H1 (cell line): ENCODE measurements at regions not wholly inside any gene's neighbourhood (a gene's known extent, or its start where the extent isn't known, plus 50 kb on each side); places are given as distances from the start of the nearest gene placed in this dataset.

Source experiments
- CTCF ChIA-PET: fragments of 300-600 bp; sonication (Branson Sonifier 250); formaldehyde crosslinking; loops from one replicate; lab custom pipeline; 2021; ENCODE audit not compliant: partially characterized antibody; lab: Charles Lee
- POLR2A ChIA-PET: fragments of 300-600 bp; sonication (Branson Sonifier 250); formaldehyde crosslinking; loops from one replicate; lab custom pipeline; 2021; ENCODE audit warnings: inconsistent platforms; ENCODE audit not compliant: partially characterized antibody; lab: Charles Lee
- DNase-seq, 2 experiments: peaks; one replicate each; pipeline versions ENCODE4 v3.0.0 to v3.0.0-alpha.2; 2010 to 2022; ENCODE audit warnings: low spot score in 2 of 2, low read depth in 1 of 2, mixed read lengths in 1 of 2
- FAIRE-seq: peaks from 2 replicates; lab custom pipeline; 2011; peaks lifted over from hg19 to GRCh38; lab: Jason Lieb, UNC
- H2AFZ ChIP-seq: 2 replicates; pipeline ENCODE4 v1.8.1; 2012; ENCODE audit warnings: low read length, inconsistent platforms
- H2AK5ac ChIP-seq: 2 replicates; pipeline ENCODE4 v1.6.1; 2013; ENCODE audit warnings: low read depth, low read length
- H2BK120ac ChIP-seq: replicated peaks from 2 replicates; pipeline ENCODE3; 2013; ENCODE audit warnings: low read depth, low read length, inconsistent platforms
- H2BK12ac ChIP-seq: 2 replicates; pipeline ENCODE4 v1.6.1; 2013; ENCODE audit warnings: low read depth, low read length
- H2BK15ac ChIP-seq: 2 replicates; pipeline ENCODE4 v1.6.1; 2013; ENCODE audit warnings: low read length
- H2BK20ac ChIP-seq: 2 replicates; pipeline ENCODE4 v1.6.1; 2013; ENCODE audit warnings: low read length
- H2BK5ac ChIP-seq: 2 replicates; pipeline ENCODE4 v1.6.1; 2013; ENCODE audit warnings: low read depth, low read length
- H3K14ac ChIP-seq: 2 replicates; pipeline ENCODE4 v1.6.1; 2013; ENCODE audit warnings: inconsistent platforms; ENCODE audit not compliant: insufficient read length
- H3K18ac ChIP-seq: 2 replicates; pipeline ENCODE4 v1.6.1; 2013; ENCODE audit warnings: low read length; ENCODE audit errors: extremely low read depth
- H3K23ac ChIP-seq: 2 replicates; pipeline ENCODE4 v1.6.1; 2013; ENCODE audit warnings: inconsistent platforms; ENCODE audit not compliant: insufficient read length
- H3K23me2 ChIP-seq: 2 replicates; pipeline ENCODE4 v1.6.1; 2013; ENCODE audit warnings: low read depth, low read length
- H3K27ac ChIP-seq: 2 replicates; pipeline ENCODE4 v1.6.1; 2011; ENCODE audit warnings: low read depth, low read length, inconsistent platforms
- H3K27me3 ChIP-seq, 4 experiments: replicated peaks in 1 of 4; 1 replicate in 1 of 4; 2 replicates in 3 of 4; pipeline versions ENCODE4 v1.6.1 to v1.8.1; 2011 to 2013; ENCODE audit warnings: low read length in 3 of 4, mild to moderate bottlenecking in 3 of 4, inconsistent platforms in 2 of 4, mixed read lengths in 2 of 4, moderate library complexity in 1 of 4; ENCODE audit not compliant: control insufficient read depth in 3 of 4, insufficient read depth in 3 of 4; ENCODE audit errors: extremely low read depth in 1 of 4
- H3K36me3 ChIP-seq, 4 experiments: 2 replicates each; pipeline versions ENCODE4 v1.6.1 to v1.8.1; 2011 to 2013; ENCODE audit warnings: mild to moderate bottlenecking in 4 of 4, low read length in 3 of 4, moderate library complexity in 2 of 4, control low read depth in 1 of 4, inconsistent platforms in 1 of 4; ENCODE audit not compliant: insufficient read depth in 4 of 4, control insufficient read depth in 2 of 4
- H3K4ac ChIP-seq: replicated peaks from 2 replicates; pipeline ENCODE3; 2013; ENCODE audit warnings: low read length, low read depth, mixed read lengths, inconsistent platforms; ENCODE audit not compliant: insufficient read length
- H3K4me1 ChIP-seq, 4 experiments: replicated peaks in 1 of 4; 1 replicate in 1 of 4; 2 replicates in 3 of 4; pipeline versions ENCODE4 v1.6.1 to v1.8.1; 2011 to 2013; ENCODE audit warnings: low read length in 3 of 4, inconsistent platforms in 2 of 4, mixed read lengths in 1 of 4; ENCODE audit not compliant: insufficient read depth in 4 of 4, control insufficient read depth in 3 of 4
- H3K4me2 ChIP-seq, 2 experiments: 2 replicates each; pipeline versions ENCODE4 v1.6.1 to v1.8.1; 2011 to 2013; ENCODE audit warnings: low read depth in 2 of 2, low read length in 2 of 2, control low read depth in 1 of 2, inconsistent platforms in 1 of 2, mild to moderate bottlenecking in 1 of 2; ENCODE audit not compliant: insufficient read depth in 1 of 2
- H3K4me3 ChIP-seq, 4 experiments: fragments of 200-600, 300-600 bp in 1 of 4; sonication (generic), shearing (Covaris generic), sonication (Bioruptor Twin) in 1 of 4; 2 replicates each; pipeline versions ENCODE4 v1.5.1 to v1.8.1; 2011 to 2016; ENCODE audit warnings: low read length in 4 of 4, low read depth in 3 of 4, control low read depth in 2 of 4, inconsistent platforms in 2 of 4, mild to moderate bottlenecking in 2 of 4, mixed read lengths in 1 of 4, moderate library complexity in 1 of 4; ENCODE audit not compliant: insufficient read depth in 2 of 4; ENCODE audit errors: extremely low read depth in 1 of 4
- H3K56ac ChIP-seq: replicated peaks from 2 replicates; pipeline ENCODE3; 2013; ENCODE audit warnings: low read depth, mild to moderate bottlenecking, mixed read lengths, low read length, inconsistent platforms; ENCODE audit not compliant: insufficient read length
- H3K79me1 ChIP-seq: 2 replicates; pipeline ENCODE4 v1.6.1; 2013; ENCODE audit warnings: low read depth, low read length, control low read depth
- H3K79me2 ChIP-seq, 2 experiments: 2 replicates each; pipeline versions ENCODE4 v1.6.1 to v1.8.1; 2012 to 2013; ENCODE audit warnings: low read length in 2 of 2, mild to moderate bottlenecking in 2 of 2, inconsistent platforms in 1 of 2; ENCODE audit not compliant: insufficient read depth in 2 of 2, control insufficient read depth in 1 of 2
- H3K9ac ChIP-seq, 4 experiments: replicated peaks in 1 of 4; 1 replicate in 1 of 4; 2 replicates in 3 of 4; pipeline versions ENCODE4 v1.6.1 to v1.8.1; 2011 to 2013; ENCODE audit warnings: low read depth in 3 of 4, low read length in 3 of 4, control low read depth in 2 of 4, mild to moderate bottlenecking in 2 of 4, moderate library complexity in 2 of 4, inconsistent platforms in 1 of 4; ENCODE audit errors: extremely low read depth in 1 of 4
- H3K9me3 ChIP-seq, 2 experiments: 2 replicates each; pipeline versions ENCODE4 v1.6.1 to v1.8.1; 2012 to 2013; ENCODE audit warnings: mild to moderate bottlenecking in 2 of 2, moderate library complexity in 2 of 2, control low read depth in 1 of 2, inconsistent platforms in 1 of 2, low read depth in 1 of 2, low read length in 1 of 2, mixed read lengths in 1 of 2; ENCODE audit not compliant: insufficient read depth in 2 of 2
- H4K20me1 ChIP-seq, 2 experiments: replicated peaks in 1 of 2; 2 replicates each; pipeline versions ENCODE3 to v1.8.1; 2011 to 2013; ENCODE audit warnings: inconsistent platforms in 2 of 2, low read length in 2 of 2, mild to moderate bottlenecking in 1 of 2; ENCODE audit not compliant: insufficient read depth in 2 of 2, control insufficient read depth in 1 of 2
- H4K5ac ChIP-seq: 2 replicates; pipeline ENCODE4 v1.6.1; 2013; ENCODE audit warnings: low read length, low read depth, mixed read lengths, inconsistent platforms; ENCODE audit not compliant: insufficient read length
- H4K8ac ChIP-seq: 2 replicates; pipeline ENCODE4 v1.8.0; 2013; ENCODE audit warnings: mild to moderate bottlenecking, moderate library complexity, low read length, inconsistent platforms; ENCODE audit not compliant: insufficient read depth; ENCODE audit errors: extremely low read depth
- H4K91ac ChIP-seq: replicated peaks from 2 replicates; pipeline ENCODE3; 2013; ENCODE audit warnings: low read length, mixed read lengths, inconsistent platforms; ENCODE audit not compliant: insufficient read length
- WGBS, 2 experiments: shearing (Covaris generic) in 1 of 2; methylation state at CpG; one replicate each; pipeline versions ENCODE4 v1.1.6 to v1.1.7; 2013 to 2015; ENCODE audit warnings: low lambda C conversion rate in 2 of 2, mixed read lengths in 2 of 2, inconsistent platforms in 1 of 2, low coverage in 1 of 2, missing lambda C conversion rate in 1 of 2; ENCODE audit not compliant: insufficient replicate concordance in 2 of 2, insufficient coverage in 1 of 2, insufficient read length in 1 of 2; ENCODE audit errors: extremely low coverage in 1 of 2, missing lambda C conversion rate in 1 of 2; 5-methylcytosine and 5-hydroxymethylcytosine counted together
- TF ChIP-seq, protein P1 (sequence below): fragments of 300-600 bp; sonication (generic); IDR thresholded peaks from 2 replicates; pipeline ENCODE4 v1.7.1; 2012; ENCODE audit warnings: low read length, moderate library complexity, mild to moderate bottlenecking, inconsistent platforms; ENCODE audit not compliant: insufficient replicate concordance

DNA sequence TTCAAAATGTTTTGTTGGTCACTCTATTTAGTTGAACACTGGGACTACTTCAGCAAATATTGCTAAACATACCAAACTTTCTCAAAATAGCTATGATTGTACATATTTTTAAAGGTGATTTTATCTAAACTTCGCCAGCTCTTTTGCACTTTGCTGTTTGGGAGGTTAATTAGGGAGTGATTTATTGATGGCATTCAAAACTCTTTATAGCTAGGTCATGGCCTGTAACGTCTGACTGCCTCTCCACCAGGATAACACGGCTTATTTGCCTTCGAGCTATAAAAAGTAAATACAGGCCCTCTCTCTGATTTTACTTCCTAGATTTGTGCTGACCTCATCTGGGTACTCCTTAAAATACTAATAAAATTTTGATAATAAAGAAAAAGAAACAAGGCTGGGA, 931.9 kb downstream of the DCDC2C start:
- WGBS, 2 experiments: 84% methylated on average over 4 of the region's 4 CpGs; no CpG with 5 or more reads in 1 of the 2 experiments
- Histone ChIP-seq H3K79me2 (no peaks in the 10 kb centered on the region), H3K18ac (no peak overlapping the region), H3K36me3 (no peaks in the 10 kb centered on the region), H3K23ac (no peak overlapping the region), H2BK12ac (no peak overlapping the region), H4K5ac (no peak overlapping the region), H3K4me2 (no peak overlapping the region), H3K27ac (no peak overlapping the region), H3K9me3 (no peaks in the 10 kb centered on the region), H2BK15ac (no peak overlapping the region), H4K8ac (no peak overlapping the region), H3K9ac (no peak overlapping the region), H3K4me1 (no peaks in the 10 kb centered on the region), H2BK20ac (no peak overlapping the region), H4K20me1 (no peaks in the 10 kb centered on the region), H2AK5ac (no peak overlapping the region), H3K56ac (no peak overlapping the region), H3K79me1 (no peaks in the 10 kb centered on the region), H3K14ac (no peak overlapping the region), H3K4ac (no peak overlapping the region), H3K27me3 (no peaks in the 10 kb centered on the region), H3K23me2 (no peaks in the 10 kb centered on the region), H4K91ac (no peak overlapping the region), H2AFZ (no peak overlapping the region), H2BK5ac (no peak overlapping the region), H3K4me3 (no peak overlapping the region), H2BK120ac (no peak overlapping the region)
- ChIA-PET POLR2A (no interaction called here), CTCF (no interaction called here)
- FAIRE-seq (no peak), DNase-seq (no peak)
- TF ChIP-seq, protein P1, sequence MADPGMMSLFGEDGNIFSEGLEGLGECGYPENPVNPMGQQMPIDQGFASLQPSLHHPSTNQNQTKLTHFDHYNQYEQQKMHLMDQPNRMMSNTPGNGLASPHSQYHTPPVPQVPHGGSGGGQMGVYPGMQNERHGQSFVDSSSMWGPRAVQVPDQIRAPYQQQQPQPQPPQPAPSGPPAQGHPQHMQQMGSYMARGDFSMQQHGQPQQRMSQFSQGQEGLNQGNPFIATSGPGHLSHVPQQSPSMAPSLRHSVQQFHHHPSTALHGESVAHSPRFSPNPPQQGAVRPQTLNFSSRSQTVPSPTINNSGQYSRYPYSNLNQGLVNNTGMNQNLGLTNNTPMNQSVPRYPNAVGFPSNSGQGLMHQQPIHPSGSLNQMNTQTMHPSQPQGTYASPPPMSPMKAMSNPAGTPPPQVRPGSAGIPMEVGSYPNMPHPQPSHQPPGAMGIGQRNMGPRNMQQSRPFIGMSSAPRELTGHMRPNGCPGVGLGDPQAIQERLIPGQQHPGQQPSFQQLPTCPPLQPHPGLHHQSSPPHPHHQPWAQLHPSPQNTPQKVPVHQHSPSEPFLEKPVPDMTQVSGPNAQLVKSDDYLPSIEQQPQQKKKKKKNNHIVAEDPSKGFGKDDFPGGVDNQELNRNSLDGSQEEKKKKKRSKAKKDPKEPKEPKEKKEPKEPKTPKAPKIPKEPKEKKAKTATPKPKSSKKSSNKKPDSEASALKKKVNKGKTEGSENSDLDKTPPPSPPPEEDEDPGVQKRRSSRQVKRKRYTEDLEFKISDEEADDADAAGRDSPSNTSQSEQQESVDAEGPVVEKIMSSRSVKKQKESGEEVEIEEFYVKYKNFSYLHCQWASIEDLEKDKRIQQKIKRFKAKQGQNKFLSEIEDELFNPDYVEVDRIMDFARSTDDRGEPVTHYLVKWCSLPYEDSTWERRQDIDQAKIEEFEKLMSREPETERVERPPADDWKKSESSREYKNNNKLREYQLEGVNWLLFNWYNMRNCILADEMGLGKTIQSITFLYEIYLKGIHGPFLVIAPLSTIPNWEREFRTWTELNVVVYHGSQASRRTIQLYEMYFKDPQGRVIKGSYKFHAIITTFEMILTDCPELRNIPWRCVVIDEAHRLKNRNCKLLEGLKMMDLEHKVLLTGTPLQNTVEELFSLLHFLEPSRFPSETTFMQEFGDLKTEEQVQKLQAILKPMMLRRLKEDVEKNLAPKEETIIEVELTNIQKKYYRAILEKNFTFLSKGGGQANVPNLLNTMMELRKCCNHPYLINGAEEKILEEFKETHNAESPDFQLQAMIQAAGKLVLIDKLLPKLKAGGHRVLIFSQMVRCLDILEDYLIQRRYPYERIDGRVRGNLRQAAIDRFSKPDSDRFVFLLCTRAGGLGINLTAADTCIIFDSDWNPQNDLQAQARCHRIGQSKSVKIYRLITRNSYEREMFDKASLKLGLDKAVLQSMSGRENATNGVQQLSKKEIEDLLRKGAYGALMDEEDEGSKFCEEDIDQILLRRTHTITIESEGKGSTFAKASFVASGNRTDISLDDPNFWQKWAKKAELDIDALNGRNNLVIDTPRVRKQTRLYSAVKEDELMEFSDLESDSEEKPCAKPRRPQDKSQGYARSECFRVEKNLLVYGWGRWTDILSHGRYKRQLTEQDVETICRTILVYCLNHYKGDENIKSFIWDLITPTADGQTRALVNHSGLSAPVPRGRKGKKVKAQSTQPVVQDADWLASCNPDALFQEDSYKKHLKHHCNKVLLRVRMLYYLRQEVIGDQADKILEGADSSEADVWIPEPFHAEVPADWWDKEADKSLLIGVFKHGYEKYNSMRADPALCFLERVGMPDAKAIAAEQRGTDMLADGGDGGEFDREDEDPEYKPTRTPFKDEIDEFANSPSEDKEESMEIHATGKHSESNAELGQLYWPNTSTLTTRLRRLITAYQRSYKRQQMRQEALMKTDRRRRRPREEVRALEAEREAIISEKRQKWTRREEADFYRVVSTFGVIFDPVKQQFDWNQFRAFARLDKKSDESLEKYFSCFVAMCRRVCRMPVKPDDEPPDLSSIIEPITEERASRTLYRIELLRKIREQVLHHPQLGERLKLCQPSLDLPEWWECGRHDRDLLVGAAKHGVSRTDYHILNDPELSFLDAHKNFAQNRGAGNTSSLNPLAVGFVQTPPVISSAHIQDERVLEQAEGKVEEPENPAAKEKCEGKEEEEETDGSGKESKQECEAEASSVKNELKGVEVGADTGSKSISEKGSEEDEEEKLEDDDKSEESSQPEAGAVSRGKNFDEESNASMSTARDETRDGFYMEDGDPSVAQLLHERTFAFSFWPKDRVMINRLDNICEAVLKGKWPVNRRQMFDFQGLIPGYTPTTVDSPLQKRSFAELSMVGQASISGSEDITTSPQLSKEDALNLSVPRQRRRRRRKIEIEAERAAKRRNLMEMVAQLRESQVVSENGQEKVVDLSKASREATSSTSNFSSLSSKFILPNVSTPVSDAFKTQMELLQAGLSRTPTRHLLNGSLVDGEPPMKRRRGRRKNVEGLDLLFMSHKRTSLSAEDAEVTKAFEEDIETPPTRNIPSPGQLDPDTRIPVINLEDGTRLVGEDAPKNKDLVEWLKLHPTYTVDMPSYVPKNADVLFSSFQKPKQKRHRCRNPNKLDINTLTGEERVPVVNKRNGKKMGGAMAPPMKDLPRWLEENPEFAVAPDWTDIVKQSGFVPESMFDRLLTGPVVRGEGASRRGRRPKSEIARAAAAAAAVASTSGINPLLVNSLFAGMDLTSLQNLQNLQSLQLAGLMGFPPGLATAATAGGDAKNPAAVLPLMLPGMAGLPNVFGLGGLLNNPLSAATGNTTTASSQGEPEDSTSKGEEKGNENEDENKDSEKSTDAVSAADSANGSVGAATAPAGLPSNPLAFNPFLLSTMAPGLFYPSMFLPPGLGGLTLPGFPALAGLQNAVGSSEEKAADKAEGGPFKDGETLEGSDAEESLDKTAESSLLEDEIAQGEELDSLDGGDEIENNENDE: no peak
